ENCODE measurements at regions not wholly inside any gene's neighbourhood (a gene's known extent, or its start where the extent isn't known, plus 50 kb on each side); places are given as distances from the start of the nearest gene placed in this dataset.

DNA sequence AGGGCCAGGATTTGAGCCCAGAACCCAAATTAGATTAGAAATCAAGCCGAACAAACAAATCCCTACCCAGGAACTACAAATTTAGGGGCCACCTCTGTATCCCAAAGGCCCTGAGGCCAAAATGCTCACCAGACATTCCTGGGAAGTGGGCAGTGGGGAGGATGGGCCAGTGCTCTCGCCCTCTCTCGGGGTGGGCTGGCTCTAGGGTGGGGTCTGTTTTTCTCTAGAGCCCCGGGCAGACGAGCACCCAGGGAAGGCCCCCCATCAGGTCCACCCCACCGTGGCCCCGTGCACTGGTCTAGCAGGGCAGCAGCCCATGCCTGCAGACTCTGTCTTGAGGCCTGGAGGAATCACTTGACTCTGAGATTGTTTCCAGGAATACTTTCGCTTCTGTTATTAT, 252.0 kb downstream of the RRAGC start:
- H3K36me3 ChIP-seq (ENCODE audit: control insufficient read depth in 1 of 2, insufficient read depth in 2 of 2, low read length in 2 of 2): no peaks in the 10 kb centered on the region
- H3K27me3 ChIP-seq (ENCODE audit: control insufficient read depth in 1 of 2, insufficient read depth in 2 of 2, low read length in 2 of 2): peaks cover 0 to 6% of the 10 kb centered on the region in 2 donors
- no peak overlapping the region for H3K27ac ChIP-seq (ENCODE audit: low read depth, low read length)
- H3K4me1 ChIP-seq (ENCODE audit: control insufficient read depth in 1 of 2, insufficient read depth in 2 of 2, low read length in 2 of 2): no peaks in the 10 kb centered on the region
- no peak overlapping the region for H3K9ac ChIP-seq (ENCODE audit: low read depth in 1 of 2, low read length in 2 of 2)
- H3K9me3 ChIP-seq (ENCODE audit: control insufficient read depth in 1 of 2, low read length in 2 of 2): no peaks in the 10 kb centered on the region
- H3K4me3 ChIP-seq (ENCODE audit: low read depth in 1 of 2, low read length in 2 of 2): no peak overlapping the region

- no peaks in the 10 kb centered on the region for H3K4me1 ChIP-seq (ENCODE audit: control insufficient read depth in 1 of 2, insufficient read depth in 2 of 2, low read length in 2 of 2)
- H3K36me3 ChIP-seq (ENCODE audit: control insufficient read depth in 1 of 2, insufficient read depth in 2 of 2, low read length in 2 of 2): no peaks in the 10 kb centered on the region
- H3K27me3 ChIP-seq (ENCODE audit: control insufficient read depth in 1 of 2, insufficient read depth in 2 of 2, low read length in 2 of 2): peaks cover 0 to 6% of the 10 kb centered on the region in 2 donors
- H3K4me3 ChIP-seq (ENCODE audit: low read depth in 1 of 2, low read length in 2 of 2): no peak overlapping the region
- no peak overlapping the region for H3K9ac ChIP-seq (ENCODE audit: low read depth in 1 of 2, low read length in 2 of 2)
- H3K9me3 ChIP-seq (ENCODE audit: control insufficient read depth in 1 of 2, low read length in 2 of 2): no peaks in the 10 kb centered on the region
- H3K27ac ChIP-seq (ENCODE audit: low read depth, low read length): no peak overlapping the region
Measured at GRCh38 chr1:38605063-38605462, 254.5 kb downstream of the RRAGC start.

DNA sequence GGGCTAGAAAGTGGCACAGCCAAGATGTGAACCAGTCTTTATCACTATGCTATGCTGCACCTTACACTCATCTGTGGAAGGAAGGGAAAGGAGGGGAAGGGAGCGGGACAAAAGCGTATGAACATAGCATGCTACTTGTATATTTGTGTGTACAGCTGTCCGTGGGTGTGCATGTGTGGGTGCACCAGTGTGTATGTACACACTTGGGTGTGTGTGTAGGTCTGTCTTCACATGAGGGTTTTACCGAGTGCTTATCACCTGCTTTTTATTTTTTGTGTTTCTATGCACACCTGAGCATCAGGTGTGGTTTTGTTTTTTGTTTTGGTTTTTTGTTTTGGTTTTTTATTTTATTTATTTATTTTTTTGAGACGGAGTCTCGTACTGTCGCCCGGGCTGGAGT, 255.7 kb downstream of the RRAGC start:
- Histone ChIP-seq H3K27ac (ENCODE audit: low read depth, low read length) (no peak overlapping the region), H3K27me3 (ENCODE audit: control insufficient read depth in 1 of 2, insufficient read depth in 2 of 2, low read length in 2 of 2) (peaks cover 0 to 6% of the 10 kb centered on the region in 2 donors), H3K9me3 (ENCODE audit: control insufficient read depth in 1 of 2, low read length in 2 of 2) (no peaks in the 10 kb centered on the region), H3K4me3 (ENCODE audit: low read depth in 1 of 2, low read length in 2 of 2) (no peak overlapping the region), H3K9ac (ENCODE audit: low read depth in 1 of 2, low read length in 2 of 2) (no peak overlapping the region), H3K36me3 (ENCODE audit: control insufficient read depth in 1 of 2, insufficient read depth in 2 of 2, low read length in 2 of 2) (no peaks in the 10 kb centered on the region), H3K4me1 (ENCODE audit: control insufficient read depth in 1 of 2, insufficient read depth in 2 of 2, low read length in 2 of 2) (no peaks in the 10 kb centered on the region)

- H3K27ac ChIP-seq (ENCODE audit: low read depth, low read length): no peak overlapping the region
- no peaks in the 10 kb centered on the region for H3K27me3 ChIP-seq (ENCODE audit: control insufficient read depth in 1 of 2, insufficient read depth in 2 of 2, low read length in 2 of 2)
- no peaks in the 10 kb centered on the region for H3K9me3 ChIP-seq (ENCODE audit: control insufficient read depth in 1 of 2, low read length in 2 of 2)
- no peak overlapping the region for H3K4me3 ChIP-seq (ENCODE audit: low read depth in 1 of 2, low read length in 2 of 2)
- H3K9ac ChIP-seq (ENCODE audit: low read depth in 1 of 2, low read length in 2 of 2): no peak overlapping the region
- H3K36me3 ChIP-seq (ENCODE audit: control insufficient read depth in 1 of 2, insufficient read depth in 2 of 2, low read length in 2 of 2): no peaks in the 10 kb centered on the region
- H3K4me1 ChIP-seq (ENCODE audit: control insufficient read depth in 1 of 2, insufficient read depth in 2 of 2, low read length in 2 of 2): no peaks in the 10 kb centered on the region
Measured at GRCh38 chr1:38600905-38601304, 258.7 kb downstream of the RRAGC start.

GRCh38 chr1:38600286-38600685, 259.3 kb downstream of the RRAGC start:
- no peak overlapping the region for H3K27ac ChIP-seq (ENCODE audit: low read depth, low read length)
- no peaks in the 10 kb centered on the region for H3K27me3 ChIP-seq (ENCODE audit: control insufficient read depth in 1 of 2, insufficient read depth in 2 of 2, low read length in 2 of 2)
- H3K4me3 ChIP-seq (ENCODE audit: low read depth in 1 of 2, low read length in 2 of 2): no peak overlapping the region
- H3K9me3 ChIP-seq (ENCODE audit: control insufficient read depth in 1 of 2, low read length in 2 of 2): no peaks in the 10 kb centered on the region
- H3K9ac ChIP-seq (ENCODE audit: low read depth in 1 of 2, low read length in 2 of 2): no peak overlapping the region
- no peaks in the 10 kb centered on the region for H3K36me3 ChIP-seq (ENCODE audit: control insufficient read depth in 1 of 2, insufficient read depth in 2 of 2, low read length in 2 of 2)
- H3K4me1 ChIP-seq (ENCODE audit: control insufficient read depth in 1 of 2, insufficient read depth in 2 of 2, low read length in 2 of 2): no peaks in the 10 kb centered on the region

- H3K27ac ChIP-seq (ENCODE audit: low read depth, low read length): no peak overlapping the region
- no peak overlapping the region for H3K9ac ChIP-seq (ENCODE audit: low read depth in 1 of 2, low read length in 2 of 2)
- peaks cover 6 to 7% of the 10 kb centered on the region in 2 donors for H3K9me3 ChIP-seq (ENCODE audit: control insufficient read depth in 1 of 2, low read length in 2 of 2)
- H3K4me1 ChIP-seq (ENCODE audit: control insufficient read depth in 1 of 2, insufficient read depth in 2 of 2, low read length in 2 of 2): no peaks in the 10 kb centered on the region
- no peaks in the 10 kb centered on the region for H3K36me3 ChIP-seq (ENCODE audit: control insufficient read depth in 1 of 2, insufficient read depth in 2 of 2, low read length in 2 of 2)
- no peaks in the 10 kb centered on the region for H3K27me3 ChIP-seq (ENCODE audit: control insufficient read depth in 1 of 2, insufficient read depth in 2 of 2, low read length in 2 of 2)
- H3K4me3 ChIP-seq (ENCODE audit: low read depth in 1 of 2, low read length in 2 of 2): no peak overlapping the region
Measured at GRCh38 chr1:38598118-38598517, 261.5 kb downstream of the RRAGC start.

DNA sequence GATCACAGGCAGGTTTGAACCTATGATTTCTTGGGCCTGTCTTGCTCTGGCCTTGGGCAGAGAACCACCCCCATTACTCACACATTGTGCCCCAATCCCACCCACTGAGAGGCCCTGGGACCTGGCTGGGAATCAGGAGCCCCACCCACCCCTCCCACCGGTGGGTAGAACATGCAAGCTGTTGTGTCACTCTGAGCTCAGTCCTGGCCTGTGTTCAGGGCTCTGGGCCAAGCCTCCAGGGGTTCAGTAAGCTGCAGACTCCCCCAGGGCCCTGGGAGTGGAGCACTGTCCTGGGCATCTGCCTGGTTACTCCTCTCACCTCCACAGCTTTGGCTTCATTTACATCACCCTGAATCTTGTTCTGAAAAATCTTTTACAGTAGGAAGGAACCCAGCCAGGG, 270.5 kb downstream of the RRAGC start:
- H3K27ac ChIP-seq (ENCODE audit: low read depth, low read length): no peak overlapping the region
- no peaks in the 10 kb centered on the region for H3K36me3 ChIP-seq (ENCODE audit: control insufficient read depth in 1 of 2, insufficient read depth in 2 of 2, low read length in 2 of 2)
- H3K4me1 ChIP-seq (ENCODE audit: control insufficient read depth in 1 of 2, insufficient read depth in 2 of 2, low read length in 2 of 2): peaks cover 0 to 3% of the 10 kb centered on the region in 2 donors
- peaks cover 2 to 4% of the 10 kb centered on the region in 2 donors for H3K9me3 ChIP-seq (ENCODE audit: control insufficient read depth in 1 of 2, low read length in 2 of 2)
- H3K9ac ChIP-seq (ENCODE audit: low read depth in 1 of 2, low read length in 2 of 2): no peak overlapping the region
- H3K27me3 ChIP-seq (ENCODE audit: control insufficient read depth in 1 of 2, insufficient read depth in 2 of 2, low read length in 2 of 2): no peaks in the 10 kb centered on the region
- H3K4me3 ChIP-seq (ENCODE audit: low read depth in 1 of 2, low read length in 2 of 2): no peak overlapping the region

- Histone ChIP-seq H3K4me3 (ENCODE audit: low read depth in 1 of 2, low read length in 2 of 2) (no peak overlapping the region), H3K9me3 (ENCODE audit: control insufficient read depth in 1 of 2, low read length in 2 of 2) (peaks cover 0 to 4% of the 10 kb centered on the region in 2 donors), H3K4me1 (ENCODE audit: control insufficient read depth in 1 of 2, insufficient read depth in 2 of 2, low read length in 2 of 2) (peaks cover 0 to 3% of the 10 kb centered on the region in 2 donors), H3K9ac (ENCODE audit: low read depth in 1 of 2, low read length in 2 of 2) (no peak overlapping the region), H3K27me3 (ENCODE audit: control insufficient read depth in 1 of 2, insufficient read depth in 2 of 2, low read length in 2 of 2) (no peaks in the 10 kb centered on the region), H3K36me3 (ENCODE audit: control insufficient read depth in 1 of 2, insufficient read depth in 2 of 2, low read length in 2 of 2) (no peaks in the 10 kb centered on the region), H3K27ac (ENCODE audit: low read depth, low read length) (no peak overlapping the region)
Measured at GRCh38 chr1:38587766-38588165, 271.8 kb downstream of the RRAGC start.

GRCh38 chr1:38586993-38587646, 272.5 kb downstream of the RRAGC start:
- Histone ChIP-seq H3K4me1 (ENCODE audit: control insufficient read depth in 1 of 2, insufficient read depth in 2 of 2, low read length in 2 of 2) (peaks cover 0 to 3% of the 10 kb centered on the region in 2 donors), H3K9me3 (ENCODE audit: control insufficient read depth in 1 of 2, low read length in 2 of 2) (peaks cover 0 to 4% of the 10 kb centered on the region in 2 donors), H3K27ac (ENCODE audit: low read depth, low read length) (no peak overlapping the region), H3K36me3 (ENCODE audit: control insufficient read depth in 1 of 2, insufficient read depth in 2 of 2, low read length in 2 of 2) (no peaks in the 10 kb centered on the region), H3K4me3 (ENCODE audit: low read depth in 1 of 2, low read length in 2 of 2) (no peak overlapping the region), H3K9ac (ENCODE audit: low read depth in 1 of 2, low read length in 2 of 2) (no peak overlapping the region), H3K27me3 (ENCODE audit: control insufficient read depth in 1 of 2, insufficient read depth in 2 of 2, low read length in 2 of 2) (no peaks in the 10 kb centered on the region)

GRCh38 chr1:38585971-38586370, 273.6 kb downstream of the RRAGC start:
- Histone ChIP-seq H3K27me3 (ENCODE audit: control insufficient read depth in 1 of 2, insufficient read depth in 2 of 2, low read length in 2 of 2) (peaks cover 0 to 4% of the 10 kb centered on the region in 2 donors), H3K27ac (ENCODE audit: low read depth, low read length) (no peak overlapping the region), H3K9ac (ENCODE audit: low read depth in 1 of 2, low read length in 2 of 2) (no peak overlapping the region), H3K9me3 (ENCODE audit: control insufficient read depth in 1 of 2, low read length in 2 of 2) (no peaks in the 10 kb centered on the region), H3K36me3 (ENCODE audit: control insufficient read depth in 1 of 2, insufficient read depth in 2 of 2, low read length in 2 of 2) (no peaks in the 10 kb centered on the region), H3K4me3 (ENCODE audit: low read depth in 1 of 2, low read length in 2 of 2) (no peak overlapping the region), H3K4me1 (ENCODE audit: control insufficient read depth in 1 of 2, insufficient read depth in 2 of 2, low read length in 2 of 2) (peaks cover 0 to 3% of the 10 kb centered on the region in 2 donors)
